ENCODE measurements at regions not wholly inside any gene's neighbourhood (a gene's known extent, or its start where the extent isn't known, plus 50 kb on each side); places are given as distances from the start of the nearest gene placed in this dataset.

GRCh38 chr7:51611937-51612336 lies 295.3 kb upstream of the COBL start:
- TF ChIP-seq, protein P1, sequence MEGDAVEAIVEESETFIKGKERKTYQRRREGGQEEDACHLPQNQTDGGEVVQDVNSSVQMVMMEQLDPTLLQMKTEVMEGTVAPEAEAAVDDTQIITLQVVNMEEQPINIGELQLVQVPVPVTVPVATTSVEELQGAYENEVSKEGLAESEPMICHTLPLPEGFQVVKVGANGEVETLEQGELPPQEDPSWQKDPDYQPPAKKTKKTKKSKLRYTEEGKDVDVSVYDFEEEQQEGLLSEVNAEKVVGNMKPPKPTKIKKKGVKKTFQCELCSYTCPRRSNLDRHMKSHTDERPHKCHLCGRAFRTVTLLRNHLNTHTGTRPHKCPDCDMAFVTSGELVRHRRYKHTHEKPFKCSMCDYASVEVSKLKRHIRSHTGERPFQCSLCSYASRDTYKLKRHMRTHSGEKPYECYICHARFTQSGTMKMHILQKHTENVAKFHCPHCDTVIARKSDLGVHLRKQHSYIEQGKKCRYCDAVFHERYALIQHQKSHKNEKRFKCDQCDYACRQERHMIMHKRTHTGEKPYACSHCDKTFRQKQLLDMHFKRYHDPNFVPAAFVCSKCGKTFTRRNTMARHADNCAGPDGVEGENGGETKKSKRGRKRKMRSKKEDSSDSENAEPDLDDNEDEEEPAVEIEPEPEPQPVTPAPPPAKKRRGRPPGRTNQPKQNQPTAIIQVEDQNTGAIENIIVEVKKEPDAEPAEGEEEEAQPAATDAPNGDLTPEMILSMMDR (IDR thresholded peaks at IDR 0.05): no peak
- no peak for TF ChIP-seq POLR2A (IDR thresholded peaks at IDR 0.05)

Measured in thyroid gland (tissue), 4 donors.